ENCODE measurements at regions not wholly inside any gene's neighbourhood (a gene's known extent, or its start where the extent isn't known, plus 50 kb on each side); places are given as distances from the start of the nearest gene placed in this dataset.
A peak's percentile ranks its signal among the peaks of the same experiment; 100 is the strongest.
"Not testable (repeated sequence)": the region's sequence is repeated elsewhere in the genome, so short reads cannot be mapped to it uniquely, and the experiment has no call there.

- not testable (repeated sequence) for DNase-seq
Observed at GRCh38 chr17:43345515-43345914, 53.3 kb upstream of the ARL4D start.

- DNase-seq, result no peak
Observed at GRCh38 chr17:43344685-43345084, 54.1 kb upstream of the ARL4D start.

GRCh38 chr17:43342589-43342890 is 56.3 kb upstream of the ARL4D start:
- no peak for DNase-seq

DNA sequence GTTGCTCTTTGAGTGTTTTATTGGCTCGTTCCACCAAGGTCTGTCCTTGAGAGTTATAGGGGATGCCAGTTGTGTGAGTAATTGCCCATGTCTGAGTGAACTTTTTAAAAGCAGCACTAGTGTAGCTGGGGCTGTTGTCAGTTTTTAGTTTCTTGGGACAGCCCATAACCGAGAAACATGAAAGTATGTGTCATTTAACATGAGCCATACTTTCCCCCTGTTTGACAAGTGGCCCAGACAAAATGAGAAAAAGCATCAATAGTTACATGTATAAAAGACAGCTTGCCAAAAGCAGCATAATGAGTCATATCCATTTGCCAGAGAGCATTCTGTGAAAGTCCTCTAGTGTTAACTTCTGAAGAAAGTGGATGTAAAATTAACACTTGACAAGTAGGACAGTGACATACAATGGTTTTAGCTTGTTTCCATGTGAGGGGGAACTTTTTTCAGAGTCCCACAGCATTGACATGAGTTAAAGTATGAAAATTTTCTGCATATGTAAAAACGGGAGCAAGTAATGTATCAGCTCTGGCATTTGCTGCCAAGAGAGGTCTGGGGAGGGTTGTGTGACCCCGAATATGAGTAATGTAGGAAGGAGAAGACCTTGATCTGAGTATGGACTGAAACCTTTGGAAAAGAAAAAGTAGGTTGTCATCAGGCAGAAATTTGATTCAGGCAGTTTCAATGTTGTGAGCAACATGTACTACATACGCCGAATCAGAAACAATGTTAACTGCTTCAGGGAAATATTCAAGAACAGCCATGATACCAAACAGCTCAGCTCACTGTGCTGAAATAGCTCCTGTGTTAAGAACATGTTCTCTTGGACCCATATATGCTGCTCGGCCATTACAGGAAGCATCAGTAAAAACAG is 56.8 kb upstream of the ARL4D start:
- DNase-seq, result no peak

- peak; percentile 60 for DNase-seq
Observed at GRCh38 chr17:43338886-43339516, 59.8 kb upstream of the ARL4D start.

DNA sequence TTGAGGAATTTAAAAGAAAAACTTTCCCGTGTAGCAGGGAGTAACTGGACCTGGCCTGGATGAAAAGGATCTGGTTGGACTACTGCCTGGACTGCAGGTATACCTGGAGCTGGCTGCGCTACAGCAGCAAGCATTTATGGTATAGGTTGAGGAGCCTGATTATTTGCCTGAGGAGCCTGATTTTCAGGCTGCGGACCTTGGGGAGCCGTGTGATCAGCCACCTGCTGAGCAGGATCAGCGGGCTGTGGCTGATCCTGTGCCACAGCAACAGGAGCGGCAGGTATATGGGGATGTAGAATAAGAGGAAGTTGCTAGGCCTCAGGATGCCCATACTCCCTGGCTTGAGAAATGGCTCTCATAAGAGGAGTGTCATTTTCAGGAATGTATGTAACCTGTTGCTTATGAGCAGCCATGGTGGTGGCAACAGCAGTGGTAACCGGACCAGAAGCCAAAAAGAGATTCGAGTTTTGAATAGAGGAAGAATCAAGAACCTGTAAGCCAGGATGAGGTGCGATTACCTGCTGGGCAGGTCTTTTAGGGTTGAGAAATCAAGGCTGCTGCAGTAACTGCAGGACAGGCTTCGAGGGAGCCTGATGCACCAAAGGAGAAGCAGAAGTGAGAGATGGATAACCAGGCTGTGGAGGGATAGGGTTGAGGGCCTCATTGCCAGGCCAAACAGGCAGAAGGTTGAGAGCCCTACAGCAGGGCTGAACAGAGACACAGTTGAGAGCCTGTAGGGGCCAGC is 60.9 kb upstream of the ARL4D start:
- no peak for DNase-seq

- DNase-seq, result no peak
Observed at GRCh38 chr17:43334738-43335402, 63.9 kb upstream of the ARL4D start.

- no peak for DNase-seq
Observed at GRCh38 chr17:43333433-43333943, 65.3 kb upstream of the ARL4D start.

GRCh38 chr17:43332230-43332629 is 66.6 kb upstream of the ARL4D start:
- no peak for DNase-seq

DNA sequence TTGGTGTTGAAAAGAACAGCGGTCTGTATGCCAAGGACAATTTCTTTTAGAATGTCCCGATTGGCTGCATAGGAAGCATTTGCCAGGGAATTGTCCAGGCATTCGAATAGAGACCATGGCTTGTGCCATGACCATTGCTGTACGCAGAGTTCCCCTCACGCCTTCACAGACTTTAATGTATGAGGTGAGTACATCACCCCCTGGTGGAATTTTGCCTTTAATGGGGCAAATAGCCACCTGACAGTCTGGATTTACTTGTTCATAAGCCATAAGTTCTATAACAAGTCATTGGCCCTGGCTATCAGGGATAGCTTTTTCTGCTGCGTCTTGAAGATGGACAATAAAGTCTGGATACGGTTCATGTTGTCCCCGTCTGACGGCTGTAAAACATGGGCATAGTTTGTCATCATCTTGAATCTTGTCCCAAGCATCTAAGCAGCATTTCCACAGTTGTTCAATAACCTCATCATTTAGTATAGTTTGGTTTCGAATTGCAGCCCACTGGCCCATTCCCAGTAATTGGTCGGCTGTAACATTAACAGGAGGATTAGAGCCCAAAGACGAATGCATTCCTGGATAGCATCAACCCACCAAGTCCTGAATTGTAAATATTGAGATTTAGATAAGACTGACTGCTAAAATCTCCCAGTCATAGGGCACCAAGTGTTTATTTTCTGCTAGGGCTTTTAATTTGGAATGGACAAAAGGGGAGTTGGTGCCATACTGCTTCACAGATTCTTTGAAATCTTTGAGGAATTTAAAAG is 67.7 kb upstream of the ARL4D start:
- no peak for DNase-seq

DNA sequence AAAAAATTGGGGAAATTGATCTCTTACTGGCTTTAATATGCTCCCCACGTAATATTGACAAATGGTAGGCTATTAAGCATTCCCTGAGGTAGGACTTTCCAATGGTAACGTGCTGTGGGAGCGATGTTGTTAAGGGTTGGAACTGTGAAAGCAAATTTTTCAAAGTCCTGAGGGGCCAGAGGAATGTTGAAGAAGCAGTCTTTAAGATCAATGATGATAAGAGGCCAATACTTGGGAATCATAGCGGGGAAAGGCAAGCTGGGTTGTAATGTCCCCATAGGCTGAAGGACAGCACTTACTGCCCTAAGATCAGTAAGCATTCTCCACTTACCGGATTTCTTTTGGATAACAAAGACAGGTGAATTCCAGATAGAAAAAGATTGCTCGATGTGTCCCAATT is 69.6 kb upstream of the ARL4D start:
- DNase-seq, result no peak

DNA sequence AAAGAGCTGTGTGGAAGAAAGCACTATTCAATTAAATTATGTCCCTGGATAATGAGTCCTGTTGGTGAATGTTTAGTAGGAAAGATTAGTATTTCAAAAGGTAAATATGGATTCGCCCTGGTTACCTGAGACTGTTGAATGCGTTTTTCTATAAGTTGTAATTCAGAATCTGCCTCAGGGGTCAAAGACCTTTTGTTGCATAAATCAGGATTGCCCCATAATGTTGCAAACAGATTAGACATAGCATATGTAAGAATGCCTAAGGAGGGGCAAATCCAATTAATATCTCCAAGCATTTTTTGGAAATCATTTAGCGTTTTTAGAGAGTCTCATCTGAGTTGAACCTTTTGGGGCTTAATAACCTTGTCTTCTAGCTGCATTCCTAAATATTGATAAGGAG is 70.1 kb upstream of the ARL4D start:
- DNase-seq, result no peak

DNA sequence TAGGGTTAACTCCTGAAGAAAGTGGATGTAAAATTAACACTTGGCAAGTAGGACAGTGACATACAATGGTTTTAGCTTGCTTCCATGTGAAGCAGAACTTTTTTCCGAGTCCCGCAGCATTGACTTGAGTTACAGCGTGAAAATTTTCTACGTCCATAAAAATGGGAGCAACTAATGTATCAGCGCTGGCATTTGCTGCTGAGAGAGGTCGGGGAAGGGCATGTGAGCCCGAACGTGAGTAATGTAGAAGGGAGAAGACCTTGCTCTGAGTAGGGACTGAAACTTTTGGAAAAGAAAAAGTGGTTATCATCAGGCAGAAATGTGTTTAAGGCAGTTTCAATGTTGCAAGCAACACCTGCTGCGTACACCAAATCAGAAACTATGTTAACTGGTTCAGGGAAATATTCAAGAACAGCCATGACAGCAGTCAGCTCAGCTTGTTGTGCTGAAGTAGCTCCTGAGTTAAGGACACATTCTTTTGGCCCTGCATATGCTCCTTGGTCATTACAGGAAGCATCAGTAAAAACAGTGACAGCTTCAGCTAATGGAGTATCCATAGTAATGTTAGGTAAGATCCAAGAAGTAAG is 70.9 kb upstream of the ARL4D start:
- no peak for DNase-seq

GRCh38 chr17:43327421-43327820 is 71.4 kb upstream of the ARL4D start:
- no peak for DNase-seq

GRCh38 chr17:43326490-43327275 is 72.1 kb upstream of the ARL4D start:
- no peak for DNase-seq

- no peak for DNase-seq
Observed at GRCh38 chr17:43324205-43324893, 74.4 kb upstream of the ARL4D start.

GRCh38 chr17:43319293-43320124 is 79.3 kb upstream of the ARL4D start:
- no peak for DNase-seq

DNA sequence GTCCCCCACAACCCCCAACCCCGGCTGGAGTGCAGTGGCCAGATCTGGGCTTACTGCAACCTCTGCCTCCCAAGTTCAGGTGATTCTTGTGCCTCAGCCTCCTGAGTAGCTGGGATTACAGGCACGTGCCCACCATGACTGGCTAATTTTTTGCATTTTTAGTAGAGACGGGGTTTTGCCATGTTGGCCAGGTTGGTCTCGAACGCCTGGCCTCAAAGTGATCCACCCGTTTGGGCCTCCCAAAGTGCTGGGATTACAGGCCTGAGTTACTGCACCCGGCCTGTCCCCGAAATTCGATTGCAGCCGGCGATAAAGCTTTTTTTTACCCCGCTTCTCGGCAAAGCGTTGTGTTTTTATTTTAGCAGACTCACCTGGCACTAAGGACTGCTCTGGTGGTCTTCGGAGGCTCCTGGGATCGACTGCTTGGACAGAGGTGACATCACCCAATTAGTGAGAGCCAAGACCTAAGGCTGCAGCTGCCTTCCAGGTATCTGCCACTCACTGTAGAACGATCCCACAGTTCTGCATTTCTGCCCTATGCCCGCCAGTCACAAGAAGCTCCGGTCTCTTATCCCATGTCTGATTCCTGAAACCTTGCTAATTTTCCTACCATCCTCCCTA is 82.2 kb upstream of the ARL4D start:
- no peak for DNase-seq

- no peak for DNase-seq
Observed at GRCh38 chr17:43315858-43316521, 82.2 kb upstream of the RNU2-1 start.
